ENCODE measurements at regions not wholly inside any gene's neighbourhood (a gene's known extent, or its start where the extent isn't known, plus 50 kb on each side); places are given as distances from the start of the nearest gene placed in this dataset.

- TF ChIP-seq POLR2A (IDR thresholded peaks at IDR 0.05) (no peak), CTCF (IDR thresholded peaks at IDR 0.05) (no peak)
Observed at GRCh38 chr2:71823526-71823925, 324.1 kb downstream of the CYP26B1 start.
